ENCODE measurements at regions not wholly inside any gene's neighbourhood (a gene's known extent, or its start where the extent isn't known, plus 50 kb on each side); places are given as distances from the start of the nearest gene placed in this dataset.

GRCh38 chr4:125011646-125012045 is 299.1 kb upstream of the ANKRD50 start:
- no peak overlapping the region for H3K9ac ChIP-seq (ENCODE audit: low read length)
- H3K36me3 ChIP-seq (ENCODE audit: insufficient read depth, low read length) = no peaks in the 10 kb centered on the region
- no peaks in the 10 kb centered on the region for H4K20me1 ChIP-seq (ENCODE audit: insufficient read depth, low read length)
- no peaks in the 10 kb centered on the region for H3K79me2 ChIP-seq (ENCODE audit: insufficient read depth, low read length)
- no peak overlapping the region for H2AFZ ChIP-seq (ENCODE audit: low read length)
- H3F3A ChIP-seq (ENCODE audit: insufficient read depth, low read length) = no peaks in the 10 kb centered on the region
- no peaks in the 10 kb centered on the region for H3K4me1 ChIP-seq (ENCODE audit: insufficient read depth, low read length, severe bottlenecking)
- no peaks in the 10 kb centered on the region for H3K27me3 ChIP-seq (ENCODE audit: insufficient read depth, low read length)
- no peak overlapping the region for H3K4me3 ChIP-seq (ENCODE audit: low read depth, low read length, poor library complexity, severe bottlenecking)
- TF ChIP-seq, protein P1, sequence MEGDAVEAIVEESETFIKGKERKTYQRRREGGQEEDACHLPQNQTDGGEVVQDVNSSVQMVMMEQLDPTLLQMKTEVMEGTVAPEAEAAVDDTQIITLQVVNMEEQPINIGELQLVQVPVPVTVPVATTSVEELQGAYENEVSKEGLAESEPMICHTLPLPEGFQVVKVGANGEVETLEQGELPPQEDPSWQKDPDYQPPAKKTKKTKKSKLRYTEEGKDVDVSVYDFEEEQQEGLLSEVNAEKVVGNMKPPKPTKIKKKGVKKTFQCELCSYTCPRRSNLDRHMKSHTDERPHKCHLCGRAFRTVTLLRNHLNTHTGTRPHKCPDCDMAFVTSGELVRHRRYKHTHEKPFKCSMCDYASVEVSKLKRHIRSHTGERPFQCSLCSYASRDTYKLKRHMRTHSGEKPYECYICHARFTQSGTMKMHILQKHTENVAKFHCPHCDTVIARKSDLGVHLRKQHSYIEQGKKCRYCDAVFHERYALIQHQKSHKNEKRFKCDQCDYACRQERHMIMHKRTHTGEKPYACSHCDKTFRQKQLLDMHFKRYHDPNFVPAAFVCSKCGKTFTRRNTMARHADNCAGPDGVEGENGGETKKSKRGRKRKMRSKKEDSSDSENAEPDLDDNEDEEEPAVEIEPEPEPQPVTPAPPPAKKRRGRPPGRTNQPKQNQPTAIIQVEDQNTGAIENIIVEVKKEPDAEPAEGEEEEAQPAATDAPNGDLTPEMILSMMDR (IDR thresholded peaks at IDR 0.05; ENCODE audit: low read length) = no peak
- TF ChIP-seq EZH2 (IDR thresholded peaks at IDR 0.05; ENCODE audit: borderline replicate concordance, low read length) = no peak
- H3K9me2 ChIP-seq (ENCODE audit: low read depth, low read length) = no peaks in the 10 kb centered on the region
- no peak overlapping the region for H3K27ac ChIP-seq (ENCODE audit: low read depth, low read length, poor library complexity, severe bottlenecking)
- no peaks in the 10 kb centered on the region for H3K9me3 ChIP-seq (ENCODE audit: low read length)
- H3K4me2 ChIP-seq (ENCODE audit: low read length) = no peak overlapping the region

- Histone ChIP-seq H4K20me1 (ENCODE audit: insufficient read depth, low read length) (no peaks in the 10 kb centered on the region), H3K9ac (ENCODE audit: low read length) (no peak overlapping the region), H3K4me2 (ENCODE audit: low read length) (no peak overlapping the region), H3K9me2 (ENCODE audit: low read depth, low read length) (no peaks in the 10 kb centered on the region), H2AFZ (ENCODE audit: low read length) (no peak overlapping the region), H3K36me3 (ENCODE audit: insufficient read depth, low read length) (no peaks in the 10 kb centered on the region), H3F3A (ENCODE audit: insufficient read depth, low read length) (no peaks in the 10 kb centered on the region), H3K9me3 (ENCODE audit: low read length) (no peaks in the 10 kb centered on the region), H3K27ac (ENCODE audit: low read depth, low read length, poor library complexity, severe bottlenecking) (no peak overlapping the region), H3K27me3 (ENCODE audit: insufficient read depth, low read length) (no peaks in the 10 kb centered on the region), H3K4me1 (ENCODE audit: insufficient read depth, low read length, severe bottlenecking) (no peaks in the 10 kb centered on the region), H3K79me2 (ENCODE audit: insufficient read depth, low read length) (no peaks in the 10 kb centered on the region), H3K4me3 (ENCODE audit: low read depth, low read length, poor library complexity, severe bottlenecking) (no peak overlapping the region)
- TF ChIP-seq, protein P1 (IDR thresholded peaks at IDR 0.05; ENCODE audit: low read length) = no peak
- TF ChIP-seq EZH2 (IDR thresholded peaks at IDR 0.05; ENCODE audit: borderline replicate concordance, low read length) = no peak
These were observed 298.4 kb upstream of the ANKRD50 start for GRCh38 chr4:125010796-125011503.

GRCh38 chr4:125008676-125009075 is 296.1 kb upstream of the ANKRD50 start:
- Histone ChIP-seq H3K27me3 (ENCODE audit: insufficient read depth, low read length) (no peaks in the 10 kb centered on the region), H3K4me3 (ENCODE audit: low read depth, low read length, poor library complexity, severe bottlenecking) (no peak overlapping the region), H3K4me1 (ENCODE audit: insufficient read depth, low read length, severe bottlenecking) (no peaks in the 10 kb centered on the region), H3K79me2 (ENCODE audit: insufficient read depth, low read length) (no peaks in the 10 kb centered on the region), H3K9me3 (ENCODE audit: low read length) (no peaks in the 10 kb centered on the region), H3K4me2 (ENCODE audit: low read length) (no peak overlapping the region), H3K36me3 (ENCODE audit: insufficient read depth, low read length) (no peaks in the 10 kb centered on the region), H3K9me2 (ENCODE audit: low read depth, low read length) (no peaks in the 10 kb centered on the region), H3F3A (ENCODE audit: insufficient read depth, low read length) (no peaks in the 10 kb centered on the region), H3K9ac (ENCODE audit: low read length) (no peak overlapping the region), H4K20me1 (ENCODE audit: insufficient read depth, low read length) (no peaks in the 10 kb centered on the region), H3K27ac (ENCODE audit: low read depth, low read length, poor library complexity, severe bottlenecking) (no peak overlapping the region), H2AFZ (ENCODE audit: low read length) (no peak overlapping the region)
- no peak for TF ChIP-seq EZH2 (IDR thresholded peaks at IDR 0.05; ENCODE audit: borderline replicate concordance, low read length)
- TF ChIP-seq, protein P1 (IDR thresholded peaks at IDR 0.05; ENCODE audit: low read length) = no peak

Measured in OCI-LY1 (cell line).